ENCODE measurements at regions not wholly inside any gene's neighbourhood (a gene's known extent, or its start where the extent isn't known, plus 50 kb on each side); places are given as distances from the start of the nearest gene placed in this dataset.

DNA sequence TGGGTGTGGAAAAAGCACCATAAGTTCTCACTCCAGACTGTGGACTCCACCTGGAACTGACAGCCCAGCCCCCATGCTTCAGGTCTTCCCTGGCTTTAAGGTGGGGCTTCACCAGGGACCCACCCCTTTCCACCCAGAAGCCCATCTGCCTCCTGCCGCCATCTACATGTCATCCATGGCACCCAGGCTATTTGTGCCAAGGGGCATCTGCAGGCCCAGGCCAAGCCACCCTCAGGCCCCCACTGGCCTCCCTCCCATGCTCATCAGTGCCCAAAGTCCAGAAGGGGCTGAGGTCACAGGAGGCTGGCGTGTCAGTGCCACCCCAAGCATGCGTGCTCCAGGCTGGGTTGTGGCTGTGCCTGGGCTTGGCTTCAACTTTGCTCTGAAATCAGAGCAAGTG lies 212.2 kb upstream of the DIO3 start:
- TF ChIP-seq, protein P1, sequence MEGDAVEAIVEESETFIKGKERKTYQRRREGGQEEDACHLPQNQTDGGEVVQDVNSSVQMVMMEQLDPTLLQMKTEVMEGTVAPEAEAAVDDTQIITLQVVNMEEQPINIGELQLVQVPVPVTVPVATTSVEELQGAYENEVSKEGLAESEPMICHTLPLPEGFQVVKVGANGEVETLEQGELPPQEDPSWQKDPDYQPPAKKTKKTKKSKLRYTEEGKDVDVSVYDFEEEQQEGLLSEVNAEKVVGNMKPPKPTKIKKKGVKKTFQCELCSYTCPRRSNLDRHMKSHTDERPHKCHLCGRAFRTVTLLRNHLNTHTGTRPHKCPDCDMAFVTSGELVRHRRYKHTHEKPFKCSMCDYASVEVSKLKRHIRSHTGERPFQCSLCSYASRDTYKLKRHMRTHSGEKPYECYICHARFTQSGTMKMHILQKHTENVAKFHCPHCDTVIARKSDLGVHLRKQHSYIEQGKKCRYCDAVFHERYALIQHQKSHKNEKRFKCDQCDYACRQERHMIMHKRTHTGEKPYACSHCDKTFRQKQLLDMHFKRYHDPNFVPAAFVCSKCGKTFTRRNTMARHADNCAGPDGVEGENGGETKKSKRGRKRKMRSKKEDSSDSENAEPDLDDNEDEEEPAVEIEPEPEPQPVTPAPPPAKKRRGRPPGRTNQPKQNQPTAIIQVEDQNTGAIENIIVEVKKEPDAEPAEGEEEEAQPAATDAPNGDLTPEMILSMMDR (IDR thresholded peaks at IDR 0.05), result no peak
- Histone ChIP-seq H3K27ac (no peak overlapping the region), H3K4me3 (ENCODE audit: low read depth in 1 of 2, low read length in 1 of 2) (no peak overlapping the region), H3K27me3 (no peaks in the 10 kb centered on the region), H3K36me3 (no peaks in the 10 kb centered on the region), H3K4me1 (ENCODE audit: control insufficient read depth in 1 of 2, insufficient read depth in 1 of 2, low read depth in 1 of 2, low read length in 1 of 2) (no peaks in the 10 kb centered on the region), H3K9me3 (no peaks in the 10 kb centered on the region)

DNA sequence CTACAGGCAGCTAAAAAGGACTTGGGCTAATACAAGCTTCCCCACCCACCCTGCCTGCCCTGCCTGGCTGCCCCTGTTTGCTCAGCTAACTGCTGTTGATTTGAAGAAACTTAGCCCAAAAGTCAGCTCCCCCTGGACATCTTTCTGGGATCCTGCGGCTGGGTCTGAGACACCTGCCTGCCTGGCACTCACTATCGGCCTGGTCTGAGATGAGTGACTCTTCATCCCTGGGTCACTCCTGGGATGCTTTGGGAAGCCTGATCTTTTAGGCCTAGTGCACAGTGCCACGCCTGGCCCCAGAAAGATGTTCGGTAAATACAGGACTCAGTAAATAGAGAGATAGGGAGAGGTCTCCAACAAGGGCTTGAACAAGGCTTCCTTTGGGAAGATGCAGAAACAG lies 211.3 kb upstream of the DIO3 start:
- no peaks in the 10 kb centered on the region for H3K4me1 ChIP-seq (ENCODE audit: control insufficient read depth in 1 of 2, insufficient read depth in 1 of 2, low read depth in 1 of 2, low read length in 1 of 2)
- H3K9me3 ChIP-seq, result no peaks in the 10 kb centered on the region
- H3K4me3 ChIP-seq (ENCODE audit: low read depth in 1 of 2, low read length in 1 of 2), result no peak overlapping the region
- TF ChIP-seq, protein P1 (IDR thresholded peaks at IDR 0.05), result no peak
- H3K36me3 ChIP-seq, result no peaks in the 10 kb centered on the region
- H3K27me3 ChIP-seq, result no peaks in the 10 kb centered on the region
- H3K27ac ChIP-seq, result no peak overlapping the region

DNA sequence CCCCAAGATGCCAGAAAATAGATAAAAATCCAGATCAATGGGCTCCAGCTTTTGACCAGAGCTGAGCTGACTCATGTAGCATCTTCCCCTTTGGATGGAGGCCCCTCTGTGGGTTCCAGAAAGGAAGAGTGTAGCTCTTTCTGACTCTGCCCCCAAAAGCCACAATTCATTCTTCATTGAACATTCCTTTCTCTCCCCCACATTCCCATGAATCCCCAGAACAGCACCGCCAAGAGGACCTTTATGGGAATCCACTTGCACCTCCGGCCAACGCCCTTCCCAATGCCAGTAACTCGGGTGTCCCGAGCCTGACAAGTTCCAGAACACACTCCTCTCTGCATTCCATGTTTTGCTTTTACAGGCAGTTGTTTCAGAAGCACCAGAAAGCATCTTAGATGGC lies 210.6 kb upstream of the DIO3 start:
- Histone ChIP-seq H3K4me1 (ENCODE audit: control insufficient read depth in 1 of 2, insufficient read depth in 1 of 2, low read depth in 1 of 2, low read length in 1 of 2) (no peaks in the 10 kb centered on the region), H3K27ac (no peak overlapping the region), H3K36me3 (no peaks in the 10 kb centered on the region), H3K27me3 (no peaks in the 10 kb centered on the region), H3K4me3 (ENCODE audit: low read depth in 1 of 2, low read length in 1 of 2) (no peak overlapping the region), H3K9me3 (no peaks in the 10 kb centered on the region)
- TF ChIP-seq, protein P1 (IDR thresholded peaks at IDR 0.05), result no peak

DNA sequence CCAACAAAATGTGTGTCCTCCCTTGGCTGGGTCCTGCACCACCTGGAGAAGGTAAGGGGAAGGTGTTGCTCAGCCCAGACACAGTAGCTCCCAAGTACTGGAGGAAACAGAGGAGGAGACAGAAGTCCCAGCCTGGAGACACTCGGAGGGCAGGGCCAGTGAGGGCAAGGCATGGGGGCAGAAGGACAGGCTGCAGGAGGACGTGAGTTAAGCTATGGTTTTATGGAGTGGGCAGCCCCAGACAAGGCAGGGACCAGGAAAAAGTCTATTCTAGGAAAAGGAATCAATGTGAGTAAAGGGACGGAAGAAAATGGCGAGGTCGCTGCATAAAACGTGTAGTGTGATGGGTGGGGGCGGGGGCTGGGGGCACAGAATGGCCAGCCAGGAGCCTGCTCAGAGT lies 210.1 kb upstream of the DIO3 start:
- H3K9me3 ChIP-seq, result no peaks in the 10 kb centered on the region
- H3K36me3 ChIP-seq, result no peaks in the 10 kb centered on the region
- no peaks in the 10 kb centered on the region for H3K27me3 ChIP-seq
- TF ChIP-seq, protein P1 (IDR thresholded peaks at IDR 0.05), result no peak
- H3K4me3 ChIP-seq (ENCODE audit: low read depth in 1 of 2, low read length in 1 of 2), result no peak overlapping the region
- no peak overlapping the region for H3K27ac ChIP-seq
- no peaks in the 10 kb centered on the region for H3K4me1 ChIP-seq (ENCODE audit: control insufficient read depth in 1 of 2, insufficient read depth in 1 of 2, low read depth in 1 of 2, low read length in 1 of 2)

DNA sequence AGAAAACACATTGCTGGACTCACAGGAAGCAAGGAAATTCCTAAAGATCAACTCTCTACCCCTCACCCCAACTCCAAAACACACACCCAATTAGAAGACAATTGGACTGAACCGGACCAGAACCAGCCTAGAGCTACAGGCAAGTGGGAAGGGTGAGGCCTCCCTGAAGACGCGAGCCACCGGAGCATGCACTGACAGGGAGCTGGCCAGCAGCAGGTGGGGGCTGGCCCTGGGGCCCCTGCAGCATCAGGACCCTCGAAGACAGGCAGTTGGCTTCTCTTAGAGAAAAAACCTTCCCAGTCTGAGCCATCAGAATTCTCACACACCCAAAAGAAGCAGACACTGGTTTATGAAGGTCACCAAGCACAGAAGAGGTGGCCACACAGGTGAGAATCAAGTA lies 209.5 kb upstream of the DIO3 start:
- Histone ChIP-seq H3K4me1 (ENCODE audit: control insufficient read depth in 1 of 2, insufficient read depth in 1 of 2, low read depth in 1 of 2, low read length in 1 of 2) (no peaks in the 10 kb centered on the region), H3K36me3 (no peaks in the 10 kb centered on the region), H3K9me3 (no peaks in the 10 kb centered on the region), H3K27me3 (no peaks in the 10 kb centered on the region), H3K27ac (no peak overlapping the region), H3K4me3 (ENCODE audit: low read depth in 1 of 2, low read length in 1 of 2) (no peak overlapping the region)
- TF ChIP-seq, protein P1 (IDR thresholded peaks at IDR 0.05), result no peak

DNA sequence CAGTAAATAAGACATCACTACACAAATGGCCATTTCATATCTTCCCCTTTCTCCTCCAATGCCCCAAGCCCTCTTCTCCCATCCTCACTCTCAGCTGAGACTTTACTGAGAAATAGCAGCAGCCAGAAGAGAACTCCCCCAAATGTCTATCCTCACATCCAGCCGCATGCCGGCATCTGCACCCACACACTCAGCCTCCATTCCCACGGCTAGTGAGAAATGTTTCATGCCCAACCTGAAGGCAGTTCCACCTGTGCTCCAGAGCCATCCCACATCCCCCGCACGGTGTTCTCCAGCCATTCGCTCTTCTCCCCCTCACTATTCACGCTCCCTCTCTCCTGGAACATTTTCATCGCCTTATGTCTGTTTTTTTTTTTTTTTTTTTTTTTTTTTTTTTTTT lies 208.7 kb upstream of the DIO3 start:
- Histone ChIP-seq H3K4me3 (ENCODE audit: low read depth in 1 of 2, low read length in 1 of 2) (no peak overlapping the region), H3K36me3 (no peaks in the 10 kb centered on the region), H3K4me1 (ENCODE audit: control insufficient read depth in 1 of 2, insufficient read depth in 1 of 2, low read depth in 1 of 2, low read length in 1 of 2) (no peaks in the 10 kb centered on the region), H3K27me3 (no peaks in the 10 kb centered on the region), H3K9me3 (no peaks in the 10 kb centered on the region), H3K27ac (no peak overlapping the region)
- TF ChIP-seq, protein P1 (IDR thresholded peaks at IDR 0.05), result no peak
